ENCODE measurements at regions not wholly inside any gene's neighbourhood (a gene's known extent, or its start where the extent isn't known, plus 50 kb on each side); places are given as distances from the start of the nearest gene placed in this dataset.

GRCh38 chr12:127583041-127583440 is 683.9 kb upstream of the TMEM132C start:
- TF ChIP-seq CTCF (conservative IDR thresholded peaks at IDR 0.05; ENCODE audit: low read length) (no peak), EZH2phosphoT487 (IDR thresholded peaks at IDR 0.05; ENCODE audit: borderline replicate concordance, low read depth, low read length) (no peak)
